Medulla oblongata (tissue), 1 donor: ENCODE measurements at regions not wholly inside any gene's neighbourhood (a gene's known extent, or its start where the extent isn't known, plus 50 kb on each side); places are given as distances from the start of the nearest gene placed in this dataset.

Source experiments
- DNase-seq: peaks from one replicate; pipeline ENCODE4 v3.0.0-alpha.2; 2015; ENCODE audit errors: extremely low spot score

GRCh38 chr7:18243731-18244130 lies 216.1 kb upstream of the PRPS1L1 start:
- DNase-seq, result no peak

GRCh38 chr7:18250133-18250532 lies 222.5 kb upstream of the PRPS1L1 start:
- DNase-seq, result no peak

- no peak for DNase-seq
Observed at GRCh38 chr7:18257711-18258110, 230.1 kb upstream of the PRPS1L1 start.

- DNase-seq, result no peak
Observed at GRCh38 chr7:18262058-18262457, 233.5 kb upstream of the HDAC9 start.

- DNase-seq, result no peak
Observed at GRCh38 chr7:18265611-18266281, 229.8 kb upstream of the HDAC9 start.

- DNase-seq, result no peak
Observed at GRCh38 chr7:18268571-18268970, 227.0 kb upstream of the HDAC9 start.

- no peak for DNase-seq
Observed at GRCh38 chr7:18276380-18276779, 219.2 kb upstream of the HDAC9 start.

GRCh38 chr7:18278316-18278715 lies 217.2 kb upstream of the HDAC9 start:
- no peak for DNase-seq

GRCh38 chr7:18283045-18283444 lies 212.5 kb upstream of the HDAC9 start:
- DNase-seq, result no peak

- no peak for DNase-seq
Observed at GRCh38 chr7:18287482-18287881, 208.1 kb upstream of the HDAC9 start.

GRCh38 chr7:18288322-18289037 lies 207.1 kb upstream of the HDAC9 start:
- DNase-seq, result no peak

GRCh38 chr7:18289788-18290187 lies 205.8 kb upstream of the HDAC9 start:
- peak; percentile 16 for DNase-seq

- DNase-seq, result no peak
Observed at GRCh38 chr7:18290223-18290622, 205.3 kb upstream of the HDAC9 start.

- no peak for DNase-seq
Observed at GRCh38 chr7:18290865-18291264, 204.7 kb upstream of the HDAC9 start.

GRCh38 chr7:18292584-18292983 lies 203.0 kb upstream of the HDAC9 start:
- DNase-seq, result no peak

GRCh38 chr7:18293759-18294158 lies 201.8 kb upstream of the HDAC9 start:
- DNase-seq, result no peak

- no peak for DNase-seq
Observed at GRCh38 chr7:18294411-18294810, 201.1 kb upstream of the HDAC9 start.

GRCh38 chr7:18295781-18296423 lies 199.6 kb upstream of the HDAC9 start:
- DNase-seq, result no peak

- no peak for DNase-seq
Observed at GRCh38 chr7:18302097-18302496, 193.5 kb upstream of the HDAC9 start.

- no peak for DNase-seq
Observed at GRCh38 chr7:18305866-18306265, 189.7 kb upstream of the HDAC9 start.

- no peak for DNase-seq
Observed at GRCh38 chr7:18306696-18307095, 188.9 kb upstream of the HDAC9 start.

GRCh38 chr7:18308938-18309337 lies 186.6 kb upstream of the HDAC9 start:
- no peak for DNase-seq

- DNase-seq, result no peak
Observed at GRCh38 chr7:18312482-18312881, 183.1 kb upstream of the HDAC9 start.
